ENCODE measurements at regions not wholly inside any gene's neighbourhood (a gene's known extent, or its start where the extent isn't known, plus 50 kb on each side); places are given as distances from the start of the nearest gene placed in this dataset.
"Not testable (repeated sequence)": the region's sequence is repeated elsewhere in the genome, so short reads cannot be mapped to it uniquely, and the experiment has no call there.

- ATAC-seq (ENCODE audit: insufficient read depth, low read depth), result no peak
- H3K9me3 ChIP-seq (ENCODE audit: insufficient read depth, low read length, severe bottlenecking), result no peaks in the 10 kb centered on the region
- no peak overlapping the region for H3K4me2 ChIP-seq (ENCODE audit: insufficient read depth, low read length)
- no peaks in the 10 kb centered on the region for H3K79me2 ChIP-seq (ENCODE audit: insufficient read depth, low read length)
- H3K27me3 ChIP-seq (ENCODE audit: insufficient read depth, low read length, poor library complexity), result no peaks in the 10 kb centered on the region
- DNase-seq, result no peak
- TF ChIP-seq EZH2 (IDR thresholded peaks at IDR 0.05; ENCODE audit: borderline replicate concordance, low read depth, low read length, severe bottlenecking) (no peak), CTCF (IDR thresholded peaks at IDR 0.05; ENCODE audit: borderline replicate concordance, extremely low read depth, low read length, poor library complexity, severe bottlenecking) (no peak)
- H3K27ac ChIP-seq (ENCODE audit: low read length), result no peak overlapping the region
- no peak overlapping the region for H3K9ac ChIP-seq (ENCODE audit: low read depth, low read length)
- no peaks in the 10 kb centered on the region for H3K36me3 ChIP-seq (ENCODE audit: insufficient read depth, low read length)
- H3K4me3 ChIP-seq (ENCODE audit: low read depth in 1 of 2, low read length in 2 of 2), result no peak overlapping the region
- H2AFZ ChIP-seq (ENCODE audit: low read depth, low read length), result no peak overlapping the region
- no peaks in the 10 kb centered on the region for H3K4me1 ChIP-seq (ENCODE audit: insufficient read depth, low read length)
- H4K20me1 ChIP-seq (ENCODE audit: insufficient read depth, low read length), result no peaks in the 10 kb centered on the region
These were observed 442.5 kb upstream of the ID4 start for GRCh38 chr6:19394687-19395086.

DNA sequence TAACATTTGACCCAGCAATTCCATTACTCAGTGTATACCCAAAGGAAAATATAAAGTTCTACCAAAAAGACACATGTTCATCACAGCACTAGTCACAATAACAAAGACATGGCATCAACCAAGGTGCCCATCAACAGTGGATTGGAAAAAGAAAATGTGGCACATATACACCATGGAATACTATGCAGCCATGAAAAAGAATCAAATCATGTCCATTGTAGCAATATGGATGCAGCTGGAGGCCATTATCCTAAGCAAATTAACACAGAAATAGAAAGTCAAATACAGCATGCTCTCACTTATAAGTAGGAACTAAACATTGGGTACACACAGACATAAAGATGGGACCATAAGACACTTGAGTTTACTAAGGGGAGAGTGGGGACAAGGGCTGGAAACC, 441.9 kb upstream of the ID4 start:
- no peak overlapping the region for H3K4me2 ChIP-seq (ENCODE audit: insufficient read depth, low read length)
- no peaks in the 10 kb centered on the region for H4K20me1 ChIP-seq (ENCODE audit: insufficient read depth, low read length)
- no peak overlapping the region for H3K4me3 ChIP-seq (ENCODE audit: low read depth in 1 of 2, low read length in 2 of 2)
- no peak overlapping the region for H3K27ac ChIP-seq (ENCODE audit: low read length)
- no peaks in the 10 kb centered on the region for H3K27me3 ChIP-seq (ENCODE audit: insufficient read depth, low read length, poor library complexity)
- no peak for DNase-seq
- no peaks in the 10 kb centered on the region for H3K36me3 ChIP-seq (ENCODE audit: insufficient read depth, low read length)
- H3K9me3 ChIP-seq (ENCODE audit: insufficient read depth, low read length, severe bottlenecking), result no peaks in the 10 kb centered on the region
- no peaks in the 10 kb centered on the region for H3K79me2 ChIP-seq (ENCODE audit: insufficient read depth, low read length)
- TF ChIP-seq CTCF (IDR thresholded peaks at IDR 0.05; ENCODE audit: borderline replicate concordance, extremely low read depth, low read length, poor library complexity, severe bottlenecking) (no peak), EZH2 (IDR thresholded peaks at IDR 0.05; ENCODE audit: borderline replicate concordance, low read depth, low read length, severe bottlenecking) (no peak)
- H2AFZ ChIP-seq (ENCODE audit: low read depth, low read length), result no peak overlapping the region
- H3K9ac ChIP-seq (ENCODE audit: low read depth, low read length), result no peak overlapping the region
- no peaks in the 10 kb centered on the region for H3K4me1 ChIP-seq (ENCODE audit: insufficient read depth, low read length)
- no peak for ATAC-seq (ENCODE audit: insufficient read depth, low read depth)

GRCh38 chr6:19399406-19399805, 437.8 kb upstream of the ID4 start:
- Histone ChIP-seq H3K4me1 (ENCODE audit: insufficient read depth, low read length) (no peaks in the 10 kb centered on the region), H3K79me2 (ENCODE audit: insufficient read depth, low read length) (no peaks in the 10 kb centered on the region), H3K4me3 (ENCODE audit: low read depth in 1 of 2, low read length in 2 of 2) (no peak overlapping the region), H3K36me3 (ENCODE audit: insufficient read depth, low read length) (no peaks in the 10 kb centered on the region), H3K4me2 (ENCODE audit: insufficient read depth, low read length) (no peak overlapping the region), H3K27ac (ENCODE audit: low read length) (no peak overlapping the region), H3K9me3 (ENCODE audit: insufficient read depth, low read length, severe bottlenecking) (no peaks in the 10 kb centered on the region), H3K9ac (ENCODE audit: low read depth, low read length) (no peak overlapping the region), H3K27me3 (ENCODE audit: insufficient read depth, low read length, poor library complexity) (no peaks in the 10 kb centered on the region), H2AFZ (ENCODE audit: low read depth, low read length) (no peak overlapping the region), H4K20me1 (ENCODE audit: insufficient read depth, low read length) (no peaks in the 10 kb centered on the region)
- DNase-seq (no peak), ATAC-seq (ENCODE audit: insufficient read depth, low read depth) (no peak)
- TF ChIP-seq CTCF (IDR thresholded peaks at IDR 0.05; ENCODE audit: borderline replicate concordance, extremely low read depth, low read length, poor library complexity, severe bottlenecking) (no peak), EZH2 (IDR thresholded peaks at IDR 0.05; ENCODE audit: borderline replicate concordance, low read depth, low read length, severe bottlenecking) (no peak)

DNA sequence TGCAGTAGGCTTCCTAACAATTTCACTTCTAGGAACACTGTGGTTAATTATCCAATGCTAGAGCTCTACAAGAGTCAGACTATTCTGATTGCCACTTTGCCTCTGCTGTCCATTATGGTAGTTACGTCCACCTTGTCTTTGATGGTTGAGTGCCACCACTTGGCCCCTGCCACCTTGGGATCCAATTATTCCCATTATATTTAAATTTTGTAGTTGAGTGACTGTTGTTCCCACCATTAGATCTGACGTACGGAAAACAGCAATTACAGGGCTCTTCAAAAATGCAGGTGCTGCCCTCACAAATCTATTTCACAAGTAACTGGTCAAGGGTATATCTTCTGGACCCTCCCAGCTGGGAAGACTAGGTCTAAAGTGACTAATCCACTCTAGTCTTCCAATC, 432.3 kb upstream of the ID4 start:
- not testable (repeated sequence) for H4K20me1 ChIP-seq (ENCODE audit: insufficient read depth, low read length); H3K27ac ChIP-seq (ENCODE audit: low read length); ATAC-seq (ENCODE audit: insufficient read depth, low read depth); H3K36me3 ChIP-seq (ENCODE audit: insufficient read depth, low read length); H3K9me3 ChIP-seq (ENCODE audit: insufficient read depth, low read length, severe bottlenecking); H3K4me2 ChIP-seq (ENCODE audit: insufficient read depth, low read length); H3K4me1 ChIP-seq (ENCODE audit: insufficient read depth, low read length); H3K4me3 ChIP-seq (ENCODE audit: low read depth in 1 of 2, low read length in 2 of 2); DNase-seq; H3K9ac ChIP-seq (ENCODE audit: low read depth, low read length); H3K27me3 ChIP-seq (ENCODE audit: insufficient read depth, low read length, poor library complexity); H3K79me2 ChIP-seq (ENCODE audit: insufficient read depth, low read length); H2AFZ ChIP-seq (ENCODE audit: low read depth, low read length)
